ENCODE measurements at regions not wholly inside any gene's neighbourhood (a gene's known extent, or its start where the extent isn't known, plus 50 kb on each side); places are given as distances from the start of the nearest gene placed in this dataset.

GRCh38 chr22:47850644-47851151 is 1088.2 kb downstream of the TBC1D22A start:
- Histone ChIP-seq H3K4me3 (no peak overlapping the region), H3K9me3 (no peaks in the 10 kb centered on the region), H3K4me1 (ENCODE audit: insufficient read depth) (peaks cover 6% of the 10 kb centered on the region), H3K27me3 (no peaks in the 10 kb centered on the region), H3K27ac (peak overlapping the region in 1 of 2 donors; percentile 57), H3K36me3 (no peaks in the 10 kb centered on the region)
- 16 to 41% (median 34%) methylated on average over 2 of the region's 2 CpGs for WGBS, 3 donors
- intact Hi-C loops (cut with DNase I), result no loop called here
- TF ChIP-seq POLR2A (IDR thresholded peaks at IDR 0.05), result no peak
- no peak for TF ChIP-seq CTCF (IDR thresholded peaks at IDR 0.05)
- no peak for TF ChIP-seq EP300 (IDR thresholded peaks at IDR 0.05)
- peak in 4 of 5 donors; percentile 19 to 58 (median 50) for DNase-seq

GRCh38 chr22:47849576-47849975 is 1087.1 kb downstream of the TBC1D22A start:
- intact Hi-C loops (cut with DNase I), result no loop called here
- Histone ChIP-seq H3K9me3 (no peaks in the 10 kb centered on the region), H3K4me3 (no peak overlapping the region), H3K27ac (no peak overlapping the region), H3K27me3 (no peaks in the 10 kb centered on the region), H3K4me1 (ENCODE audit: insufficient read depth) (peaks cover 6% of the 10 kb centered on the region), H3K36me3 (no peaks in the 10 kb centered on the region)
- TF ChIP-seq EP300 (IDR thresholded peaks at IDR 0.05), result no peak
- TF ChIP-seq CTCF (IDR thresholded peaks at IDR 0.05), result no peak
- no peak for TF ChIP-seq POLR2A (IDR thresholded peaks at IDR 0.05)
- DNase-seq, result no peak
- WGBS, 3 donors, result 54 to 63% (median 55%) methylated on average over 6 of the region's 6 CpGs

GRCh38 chr22:47848184-47848920 is 1085.9 kb downstream of the TBC1D22A start:
- WGBS, 3 donors, result 76 to 90% (median 82%) methylated on average over 14 of the region's 14 CpGs
- H3K36me3 ChIP-seq, result no peaks in the 10 kb centered on the region
- H3K4me3 ChIP-seq, result no peak overlapping the region
- intact Hi-C loops (cut with DNase I), result no loop called here
- no peak overlapping the region for H3K27ac ChIP-seq
- no peaks in the 10 kb centered on the region for H3K27me3 ChIP-seq
- H3K9me3 ChIP-seq, result no peaks in the 10 kb centered on the region
- TF ChIP-seq POLR2A (IDR thresholded peaks at IDR 0.05), result no peak
- no peak for TF ChIP-seq EP300 (IDR thresholded peaks at IDR 0.05)
- DNase-seq, result no peak
- H3K4me1 ChIP-seq (ENCODE audit: insufficient read depth), result peaks cover 6% of the 10 kb centered on the region

GRCh38 chr22:47847131-47847890 is 1084.9 kb downstream of the TBC1D22A start:
- H3K27me3 ChIP-seq, result no peaks in the 10 kb centered on the region
- H3K9me3 ChIP-seq, result no peaks in the 10 kb centered on the region
- H3K4me1 ChIP-seq (ENCODE audit: insufficient read depth), result peaks cover 6% of the 10 kb centered on the region
- no peak overlapping the region for H3K27ac ChIP-seq
- 35 to 49% (median 38%) methylated on average over 8 of the region's 8 CpGs for WGBS, 3 donors
- no peak for DNase-seq
- intact Hi-C loops (cut with DNase I), result no loop called here
- H3K36me3 ChIP-seq, result no peaks in the 10 kb centered on the region
- TF ChIP-seq EP300 (IDR thresholded peaks at IDR 0.05) (no peak), CTCF (IDR thresholded peaks at IDR 0.05) (no peak), POLR2A (IDR thresholded peaks at IDR 0.05) (no peak)
- no peak overlapping the region for H3K4me3 ChIP-seq
